ENCODE measurements at regions not wholly inside any gene's neighbourhood (a gene's known extent, or its start where the extent isn't known, plus 50 kb on each side); places are given as distances from the start of the nearest gene placed in this dataset.

- DNase-seq: no peak
Measured at GRCh38 chr2:226680719-226681118, 118.9 kb downstream of the IRS1 start.

- DNase-seq: no peak
Measured at GRCh38 chr2:226679389-226680065, 120.1 kb downstream of the IRS1 start.

- no peak for DNase-seq
Measured at GRCh38 chr2:226678422-226678821, 121.2 kb downstream of the IRS1 start.

GRCh38 chr2:226677080-226677479 is 122.5 kb downstream of the IRS1 start:
- DNase-seq: no peak

GRCh38 chr2:226676618-226677017 is 123.0 kb downstream of the IRS1 start:
- DNase-seq: no peak

GRCh38 chr2:226674123-226674522 is 125.5 kb downstream of the IRS1 start:
- DNase-seq: no peak

- peak; percentile 75 for DNase-seq
Measured at GRCh38 chr2:226673314-226673723, 126.3 kb downstream of the IRS1 start.

- no peak for DNase-seq
Measured at GRCh38 chr2:226671141-226671676, 128.4 kb downstream of the IRS1 start.

GRCh38 chr2:226669905-226670304 is 129.7 kb downstream of the IRS1 start:
- DNase-seq: no peak

GRCh38 chr2:226669249-226669648 is 130.4 kb downstream of the IRS1 start:
- peak; percentile 32 for DNase-seq

GRCh38 chr2:226667736-226668135 is 131.9 kb downstream of the IRS1 start:
- DNase-seq: no peak

GRCh38 chr2:226665306-226665831 is 134.3 kb downstream of the IRS1 start:
- peak; percentile 23 for DNase-seq

- DNase-seq: no peak
Measured at GRCh38 chr2:226664661-226665060, 135.0 kb downstream of the IRS1 start.

- no peak for DNase-seq
Measured at GRCh38 chr2:226664140-226664539, 135.5 kb downstream of the IRS1 start.

- DNase-seq: peak; percentile 83
Measured at GRCh38 chr2:226661789-226662545, 137.7 kb downstream of the IRS1 start.

GRCh38 chr2:226660526-226660925 is 139.1 kb downstream of the IRS1 start:
- peak; percentile 72 for DNase-seq

GRCh38 chr2:226660124-226660523 is 139.5 kb downstream of the IRS1 start:
- no peak for DNase-seq

- no peak for DNase-seq
Measured at GRCh38 chr2:226659410-226659809, 140.2 kb downstream of the IRS1 start.

GRCh38 chr2:226658555-226658954 is 141.1 kb downstream of the IRS1 start:
- DNase-seq: no peak

GRCh38 chr2:226657340-226658053 is 142.1 kb downstream of the IRS1 start:
- DNase-seq: no peak

- DNase-seq: no peak
Measured at GRCh38 chr2:226656367-226656766, 143.3 kb downstream of the IRS1 start.

GRCh38 chr2:226655871-226656270 is 143.7 kb downstream of the IRS1 start:
- DNase-seq: no peak

Measured in fibroblast of skin of scalp (primary cell).